ENCODE measurements at regions not wholly inside any gene's neighbourhood (a gene's known extent, or its start where the extent isn't known, plus 50 kb on each side); places are given as distances from the start of the nearest gene placed in this dataset.

DNA sequence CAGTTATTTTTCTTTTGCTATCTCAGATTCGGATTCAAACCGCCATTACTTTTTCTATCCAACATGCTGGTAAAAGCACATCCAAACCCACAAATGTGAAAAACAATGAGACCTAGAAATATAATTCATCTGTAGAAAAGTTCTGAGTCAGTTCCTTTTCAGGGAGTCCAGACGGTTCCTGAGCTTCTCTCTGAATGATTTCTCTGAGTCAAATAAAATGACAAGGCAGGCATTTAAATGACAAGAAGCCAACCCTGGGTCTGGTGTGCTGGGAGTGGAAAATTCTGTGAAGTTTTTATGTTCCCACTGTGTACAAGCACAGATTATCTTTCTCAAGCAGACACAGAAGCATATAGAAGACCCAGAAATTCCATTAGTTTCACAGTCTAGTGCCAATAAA lies 96.3 kb upstream of the ANKRD1 start:
- no peak overlapping the region for H3K27ac ChIP-seq
- TF ChIP-seq ZFX (IDR thresholded peaks at IDR 0.05; ENCODE audit: borderline replicate concordance) (no peak), CTCF (IDR thresholded peaks at IDR 0.05) (no peak)

DNA sequence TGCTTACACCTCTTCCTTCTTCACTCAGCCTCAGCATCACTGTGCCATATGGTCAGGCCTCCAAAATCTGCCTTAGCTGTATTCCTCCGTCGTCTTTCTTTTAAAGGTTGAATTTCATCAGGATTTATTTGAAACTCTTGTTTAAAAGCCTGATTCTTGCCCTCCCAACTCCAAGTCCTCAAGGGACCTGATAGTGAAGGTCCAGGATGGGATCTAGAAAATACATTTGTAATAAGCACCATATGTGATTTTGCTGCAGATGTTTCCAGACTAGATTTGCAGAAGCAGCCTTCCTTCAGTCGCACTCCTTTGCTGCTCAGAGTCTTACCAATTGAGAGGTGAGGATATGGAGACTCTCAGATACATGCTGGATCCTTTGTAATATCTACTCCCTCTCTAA lies 101.0 kb upstream of the ANKRD1 start:
- TF ChIP-seq ZFX (IDR thresholded peaks at IDR 0.05; ENCODE audit: borderline replicate concordance) (no peak), CTCF (IDR thresholded peaks at IDR 0.05) (no peak)
- H3K27ac ChIP-seq: no peak overlapping the region

GRCh38 chr10:91022390-91022789 lies 101.5 kb upstream of the ANKRD1 start:
- TF ChIP-seq ZFX (IDR thresholded peaks at IDR 0.05; ENCODE audit: borderline replicate concordance): no peak
- TF ChIP-seq CTCF (IDR thresholded peaks at IDR 0.05): no peak
- H3K27ac ChIP-seq: no peak overlapping the region

- no peak overlapping the region for H3K27ac ChIP-seq
These were observed 102.2 kb upstream of the ANKRD1 start for GRCh38 chr10:91022924-91023699.

GRCh38 chr10:91023700-91024398 lies 103.0 kb upstream of the ANKRD1 start:
- TF ChIP-seq CTCF (IDR thresholded peaks at IDR 0.05): no peak
- no peak for TF ChIP-seq ZFX (IDR thresholded peaks at IDR 0.05; ENCODE audit: borderline replicate concordance)
- no peak overlapping the region for H3K27ac ChIP-seq

More at GRCh38 chr10:91022924-91023699, 102.2 kb upstream of the ANKRD1 start:
- TF ChIP-seq CTCF (IDR thresholded peaks at IDR 0.05): no peak
- TF ChIP-seq ZFX (IDR thresholded peaks at IDR 0.05; ENCODE audit: borderline replicate concordance): no peak

DNA sequence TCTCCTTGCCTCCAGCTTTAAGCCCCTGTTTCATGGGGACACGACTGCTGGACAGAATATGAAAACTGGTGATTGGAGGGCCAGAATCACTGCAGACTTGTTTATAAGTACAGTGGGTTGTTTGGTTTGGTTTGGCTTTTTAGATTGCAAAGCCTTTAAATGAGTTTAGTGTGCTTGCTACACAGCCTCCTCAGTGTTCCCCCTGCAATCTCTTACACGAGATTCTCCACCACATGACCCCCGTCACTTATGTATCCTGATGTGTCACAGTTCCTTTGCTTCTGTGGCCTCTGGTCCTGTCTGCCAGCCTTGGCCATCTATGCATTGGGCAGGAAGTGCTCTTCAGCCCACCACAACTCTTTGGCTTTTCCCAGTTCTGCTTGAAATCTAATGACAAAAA lies 103.7 kb upstream of the ANKRD1 start:
- no peak overlapping the region for H3K27ac ChIP-seq

More for the DNA sequence above, 103.7 kb upstream of the ANKRD1 start:
- TF ChIP-seq CTCF (IDR thresholded peaks at IDR 0.05): no peak
- TF ChIP-seq ZFX (IDR thresholded peaks at IDR 0.05; ENCODE audit: borderline replicate concordance): no peak
